ENCODE measurements at regions not wholly inside any gene's neighbourhood (a gene's known extent, or its start where the extent isn't known, plus 50 kb on each side); places are given as distances from the start of the nearest gene placed in this dataset.

- H3K4me3 Mint-ChIP-seq: no peak overlapping the region
- H3K4me1 Mint-ChIP-seq: peaks cover 3% of the 10 kb centered on the region
- peaks cover 3% of the 10 kb centered on the region for H3K9me3 Mint-ChIP-seq
- DNase-seq: no peak
- H3K27ac Mint-ChIP-seq: no peak overlapping the region
- no peaks in the 10 kb centered on the region for H3K36me3 Mint-ChIP-seq (ENCODE audit: low read depth)
- H3K27me3 Mint-ChIP-seq (ENCODE audit: low read depth, poor library complexity): peaks cover 6% of the 10 kb centered on the region
- no peak for TF ChIP-seq CTCF (IDR thresholded peaks at IDR 0.05)
Measured at GRCh38 chr6:12481292-12481691, 191.1 kb downstream of the EDN1 start.

DNA sequence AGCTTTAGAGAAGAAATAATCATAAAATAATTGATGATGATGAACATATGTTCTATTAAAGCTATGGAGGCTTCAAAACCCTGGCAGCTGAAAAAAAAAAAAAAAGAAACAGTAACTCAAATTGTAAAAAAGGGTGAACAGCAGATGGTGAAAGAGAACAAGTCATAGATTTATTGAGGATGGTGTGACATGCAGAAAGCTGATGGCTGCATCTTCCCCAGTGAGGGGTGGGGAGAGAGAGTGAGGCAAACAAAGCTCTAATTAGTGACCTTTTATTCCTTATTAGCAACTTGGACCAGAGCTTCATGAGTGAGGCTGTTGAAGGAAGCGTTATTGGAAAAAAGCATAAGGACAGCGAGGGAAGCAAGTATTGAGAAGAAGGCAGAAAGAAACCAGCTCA, 191.7 kb downstream of the EDN1 start:
- Mint-ChIP-seq H3K4me1 (no peaks in the 10 kb centered on the region), H3K27me3 (ENCODE audit: low read depth, poor library complexity) (peaks cover 6% of the 10 kb centered on the region), H3K27ac (no peak overlapping the region), H3K9me3 (no peaks in the 10 kb centered on the region), H3K4me3 (no peak overlapping the region), H3K36me3 (ENCODE audit: low read depth) (no peaks in the 10 kb centered on the region)
- no peak for DNase-seq
- TF ChIP-seq CTCF (IDR thresholded peaks at IDR 0.05): no peak

DNA sequence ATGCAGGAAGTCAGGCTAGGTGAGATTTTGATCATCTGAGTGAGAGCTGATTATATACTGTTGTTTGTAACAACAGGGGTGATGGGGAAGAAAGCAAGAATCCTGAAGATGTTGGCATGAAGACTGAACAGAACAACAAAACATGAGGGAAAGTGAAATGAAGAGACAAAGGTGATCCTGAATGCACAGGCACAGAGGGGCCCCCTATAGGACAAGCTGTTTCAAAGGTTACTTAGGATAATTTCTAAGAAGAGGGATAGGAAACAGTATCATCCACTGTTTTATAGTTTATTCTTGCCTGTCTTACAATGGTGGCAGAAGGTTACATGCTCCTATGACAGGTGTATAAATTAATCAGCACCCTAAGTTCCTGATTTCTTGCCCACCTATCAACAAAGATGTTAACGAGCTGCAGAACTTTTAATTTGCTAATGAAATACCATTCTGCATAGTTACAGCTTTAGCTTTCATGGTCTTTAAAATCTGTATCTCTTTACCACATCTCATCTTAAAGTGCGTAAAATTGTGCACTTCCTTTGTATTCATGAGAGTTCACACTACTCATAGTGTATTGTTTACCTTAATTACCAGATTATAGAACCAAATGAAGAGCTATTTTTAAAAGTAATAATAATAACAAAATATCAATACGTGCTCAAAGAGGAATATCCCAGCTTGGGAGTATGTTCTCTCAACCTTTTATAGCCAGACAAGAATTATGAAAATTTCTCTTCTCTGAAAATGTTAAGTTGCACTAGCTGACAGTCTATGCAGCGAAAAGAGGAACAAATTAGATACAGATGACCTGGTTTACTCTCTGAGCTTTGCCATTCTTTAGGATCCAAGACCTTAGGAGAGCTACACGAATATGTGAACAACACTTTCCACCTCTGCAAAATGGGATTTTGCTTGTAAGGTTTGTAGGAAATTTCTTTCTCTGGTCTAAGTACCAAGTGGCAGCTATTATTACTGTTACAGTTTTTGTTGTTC, 192.5 kb downstream of the EDN1 start:
- no peak overlapping the region for H3K4me3 Mint-ChIP-seq
- no peak overlapping the region for H3K27ac Mint-ChIP-seq
- TF ChIP-seq CTCF (IDR thresholded peaks at IDR 0.05): no peak
- no peak for DNase-seq
- H3K4me1 Mint-ChIP-seq: no peaks in the 10 kb centered on the region
- H3K9me3 Mint-ChIP-seq: no peaks in the 10 kb centered on the region
- no peaks in the 10 kb centered on the region for H3K36me3 Mint-ChIP-seq (ENCODE audit: low read depth)
- peaks cover 6% of the 10 kb centered on the region for H3K27me3 Mint-ChIP-seq (ENCODE audit: low read depth, poor library complexity)

DNA sequence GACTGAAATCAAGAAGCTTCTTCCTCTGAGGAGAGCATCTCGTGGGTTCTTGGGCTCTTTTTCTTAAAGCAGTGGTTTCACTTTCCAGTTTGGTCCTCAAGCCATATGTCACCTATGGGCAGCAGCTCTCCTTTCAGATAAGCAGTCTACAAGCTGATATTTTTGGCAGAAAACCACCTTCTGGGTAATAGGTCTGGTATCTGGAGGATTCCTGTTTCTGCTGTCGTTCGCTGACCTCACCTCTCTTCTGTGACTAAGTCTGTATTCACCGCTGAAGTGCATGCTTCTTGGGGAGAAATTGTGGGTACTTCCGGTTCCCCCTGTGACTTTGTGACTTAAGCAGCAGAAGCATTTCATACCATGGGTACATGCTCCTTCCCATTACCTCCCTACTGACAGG, 193.6 kb downstream of the EDN1 start:
- Mint-ChIP-seq H3K36me3 (ENCODE audit: low read depth) (no peaks in the 10 kb centered on the region), H3K4me1 (no peaks in the 10 kb centered on the region)
- no peak for DNase-seq

GRCh38 chr6:12484519-12484918, 194.4 kb downstream of the EDN1 start:
- TF ChIP-seq CTCF (IDR thresholded peaks at IDR 0.05): no peak
- no peaks in the 10 kb centered on the region for H3K9me3 Mint-ChIP-seq
- DNase-seq: no peak
- no peak overlapping the region for H3K4me3 Mint-ChIP-seq
- no peak overlapping the region for H3K27ac Mint-ChIP-seq
- no peaks in the 10 kb centered on the region for H3K4me1 Mint-ChIP-seq
- peaks cover 9% of the 10 kb centered on the region for H3K27me3 Mint-ChIP-seq (ENCODE audit: low read depth, poor library complexity)
- no peaks in the 10 kb centered on the region for H3K36me3 Mint-ChIP-seq (ENCODE audit: low read depth)

More for the DNA sequence above, 193.6 kb downstream of the EDN1 start:
- TF ChIP-seq CTCF (IDR thresholded peaks at IDR 0.05): no peak
- no peak overlapping the region for H3K4me3 Mint-ChIP-seq
- H3K27ac Mint-ChIP-seq: no peak overlapping the region
- H3K9me3 Mint-ChIP-seq: no peaks in the 10 kb centered on the region
- peaks cover 9% of the 10 kb centered on the region for H3K27me3 Mint-ChIP-seq (ENCODE audit: low read depth, poor library complexity)

Data from nephron progenitor cell (in vitro differentiated cells).